ENCODE measurements at regions not wholly inside any gene's neighbourhood (a gene's known extent, or its start where the extent isn't known, plus 50 kb on each side); places are given as distances from the start of the nearest gene placed in this dataset.

DNA sequence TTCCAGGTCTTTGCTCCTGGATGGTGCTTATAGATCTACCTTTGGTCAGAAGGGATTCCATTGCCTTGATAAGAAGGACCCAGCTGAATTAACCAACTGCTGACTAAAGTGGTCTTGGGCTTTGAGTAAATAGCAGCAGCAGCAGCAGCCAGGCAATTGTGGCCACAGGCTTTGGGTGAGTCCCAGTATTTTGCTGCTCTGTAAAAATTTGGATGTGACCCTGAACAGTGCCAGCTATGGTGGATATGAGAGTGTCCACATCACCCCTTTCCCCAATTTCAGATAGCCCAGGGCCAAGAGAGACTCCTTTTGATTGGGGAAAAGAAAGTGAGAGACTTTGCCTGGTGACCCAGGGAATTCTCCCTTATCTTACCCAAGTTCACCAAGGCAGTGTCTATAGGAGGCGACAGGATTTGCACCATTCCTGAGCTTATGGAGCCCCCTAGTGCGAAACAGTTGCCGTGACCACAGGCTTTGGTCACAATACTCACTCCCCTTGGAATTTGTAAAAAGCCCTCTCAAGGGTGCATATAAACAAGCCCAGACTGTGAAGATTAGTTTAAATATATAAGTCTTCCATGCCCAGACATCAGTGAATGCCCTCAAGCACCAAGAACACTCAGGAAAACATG, 518.0 kb downstream of the TMA16 start (continued):
- TF ChIP-seq TEAD4 (IDR thresholded peaks at IDR 0.05; ENCODE audit: low read depth, low read length): peak; percentile 36; the same call in 1 of the 2 replicates

Measured in H1 (cell line).